ENCODE measurements at regions not wholly inside any gene's neighbourhood (a gene's known extent, or its start where the extent isn't known, plus 50 kb on each side); places are given as distances from the start of the nearest gene placed in this dataset.

DNA sequence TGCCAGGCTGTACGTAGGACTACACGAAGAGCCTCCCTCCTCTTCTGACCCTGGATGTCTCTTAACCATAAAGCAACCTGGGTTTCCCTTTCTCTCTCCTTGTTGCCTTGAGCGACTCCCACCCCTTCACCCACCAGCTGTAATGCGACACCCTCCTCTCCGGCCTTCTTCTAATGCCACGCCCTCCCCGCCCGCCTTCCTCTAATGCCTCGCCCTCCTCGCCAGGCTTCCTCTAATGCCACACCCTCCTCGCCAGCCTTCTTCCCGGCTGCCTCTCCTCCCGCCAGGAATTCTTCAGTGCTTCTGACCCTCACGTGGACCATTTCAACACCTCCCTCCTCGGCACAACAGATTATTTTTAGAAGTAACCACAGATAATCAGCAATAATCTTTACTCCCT is 348.5 kb upstream of the SHH start:
- TF ChIP-seq, protein P1, sequence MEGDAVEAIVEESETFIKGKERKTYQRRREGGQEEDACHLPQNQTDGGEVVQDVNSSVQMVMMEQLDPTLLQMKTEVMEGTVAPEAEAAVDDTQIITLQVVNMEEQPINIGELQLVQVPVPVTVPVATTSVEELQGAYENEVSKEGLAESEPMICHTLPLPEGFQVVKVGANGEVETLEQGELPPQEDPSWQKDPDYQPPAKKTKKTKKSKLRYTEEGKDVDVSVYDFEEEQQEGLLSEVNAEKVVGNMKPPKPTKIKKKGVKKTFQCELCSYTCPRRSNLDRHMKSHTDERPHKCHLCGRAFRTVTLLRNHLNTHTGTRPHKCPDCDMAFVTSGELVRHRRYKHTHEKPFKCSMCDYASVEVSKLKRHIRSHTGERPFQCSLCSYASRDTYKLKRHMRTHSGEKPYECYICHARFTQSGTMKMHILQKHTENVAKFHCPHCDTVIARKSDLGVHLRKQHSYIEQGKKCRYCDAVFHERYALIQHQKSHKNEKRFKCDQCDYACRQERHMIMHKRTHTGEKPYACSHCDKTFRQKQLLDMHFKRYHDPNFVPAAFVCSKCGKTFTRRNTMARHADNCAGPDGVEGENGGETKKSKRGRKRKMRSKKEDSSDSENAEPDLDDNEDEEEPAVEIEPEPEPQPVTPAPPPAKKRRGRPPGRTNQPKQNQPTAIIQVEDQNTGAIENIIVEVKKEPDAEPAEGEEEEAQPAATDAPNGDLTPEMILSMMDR (IDR thresholded peaks at IDR 0.05) = no peak
- TF ChIP-seq POLR2A (IDR thresholded peaks at IDR 0.05) = no peak
- no peak for TF ChIP-seq POLR2AphosphoS5 (IDR thresholded peaks at IDR 0.05)
- no peak for TF ChIP-seq EP300 (IDR thresholded peaks at IDR 0.05)

Measured in upper lobe of left lung (tissue), 4 donors.